Stimulated activated naive B cell treated with anti-CD40 and anti-IgM and Interleukin-4, amounts not matched to agents 10 μg/mL and 1 μg/mL and 100 μg/mL, for 72 hours (primary cell): ENCODE measurements at regions not wholly inside any gene's neighbourhood (a gene's known extent, or its start where the extent isn't known, plus 50 kb on each side); places are given as distances from the start of the nearest gene placed in this dataset.

ENCODE experiments used
- ATAC-seq, 2 donors: fragments of 150-1000 bp; cut with Tn5 transposase; replicated peaks; 2 replicates each; pipeline ENCODE4 v1.10.0; 2021; ENCODE audit warnings: moderate library complexity in 1 of 2
- DNase-seq: peaks from one replicate; pipeline ENCODE4 v3.0.0; 2021
- H3K27ac Mint-ChIP-seq: one replicate; pipeline ENCODE4 v1.8.0; 2022; ENCODE audit warnings: mild to moderate bottlenecking, mixed read lengths
- H3K27me3 Mint-ChIP-seq, 2 donors: one replicate each; pipeline ENCODE4 v1.8.0; 2022; ENCODE audit warnings: mixed read lengths in 2 of 2
- H3K36me3 Mint-ChIP-seq, 2 donors: one replicate each; pipeline ENCODE4 v1.8.0; 2022; ENCODE audit warnings: mixed read lengths in 2 of 2, mild to moderate bottlenecking in 1 of 2
- H3K4me1 Mint-ChIP-seq, 2 donors: one replicate each; pipeline ENCODE4 v1.8.0; 2022; ENCODE audit warnings: mixed read lengths in 2 of 2, mild to moderate bottlenecking in 1 of 2
- H3K4me3 Mint-ChIP-seq, 2 donors: one replicate each; pipeline ENCODE4 v1.8.0; 2022; ENCODE audit warnings: mild to moderate bottlenecking in 2 of 2, mixed read lengths in 2 of 2, moderate library complexity in 1 of 2
- H3K9me3 Mint-ChIP-seq, 2 donors: one replicate each; pipeline ENCODE4 v1.8.0; 2022; ENCODE audit warnings: mixed read lengths in 2 of 2, mild to moderate bottlenecking in 1 of 2

DNA sequence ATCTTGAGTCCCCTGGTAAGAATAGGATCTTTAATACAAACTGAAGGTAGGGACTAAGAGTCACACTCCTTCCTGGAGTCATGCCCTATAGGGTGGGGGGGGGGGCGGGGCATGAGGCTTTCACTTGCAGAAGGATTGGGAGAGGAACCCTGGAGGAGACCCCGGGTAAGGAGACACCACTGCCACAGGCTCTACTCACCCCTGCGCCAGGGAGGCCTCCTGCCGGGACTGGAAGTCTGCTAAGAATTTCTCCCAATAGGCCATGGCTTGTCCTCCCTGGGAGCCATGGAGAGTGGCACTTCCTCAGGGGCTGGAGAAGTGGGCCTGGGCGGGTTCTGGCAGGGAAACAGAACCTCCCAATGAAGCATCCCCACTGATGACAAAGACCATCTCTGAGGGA, 645.3 kb upstream of the RAB6C start:
- Mint-ChIP-seq H3K36me3 (no peaks in the 10 kb centered on the region), H3K27ac (no peak overlapping the region)
- no peak for DNase-seq

DNA sequence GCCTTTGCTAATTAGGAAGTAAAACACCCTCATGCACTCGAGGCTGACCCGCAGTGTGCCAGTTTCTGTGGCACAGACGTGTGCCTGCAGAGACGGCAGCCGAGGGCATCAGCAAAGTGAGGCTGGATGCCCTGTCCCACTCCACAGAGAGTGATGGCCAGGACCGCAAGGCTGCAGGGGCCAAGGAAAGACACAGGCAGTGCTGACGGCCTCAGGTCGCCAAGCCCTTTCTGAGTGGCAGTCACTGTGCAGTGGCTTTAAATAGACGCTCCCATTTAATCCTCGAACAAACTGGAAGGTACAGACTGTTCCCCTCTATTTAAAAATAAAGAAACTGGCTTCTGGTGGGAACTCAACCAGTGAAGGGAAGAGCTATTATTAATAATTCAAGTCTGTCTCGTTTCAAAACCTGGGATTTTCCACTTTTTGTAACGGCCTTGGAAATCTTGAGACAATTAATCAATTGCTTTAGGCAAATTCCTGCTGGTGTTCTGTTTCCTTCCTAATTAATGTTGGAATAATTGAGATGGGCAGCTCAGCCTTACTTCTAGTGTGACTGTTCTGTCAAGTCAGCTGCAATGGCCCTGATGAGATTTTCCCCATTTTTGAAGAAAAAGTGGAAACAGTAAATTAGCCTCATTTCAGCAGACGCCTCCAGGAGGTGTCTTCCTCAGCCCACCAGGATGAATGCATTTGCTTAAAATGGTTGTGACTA, 644.6 kb upstream of the RAB6C start:
- Mint-ChIP-seq H3K27me3 (peaks cover 0 to 8% of the 10 kb centered on the region in 2 donors), H3K4me1 (no peaks in the 10 kb centered on the region), H3K9me3 (peaks cover 4% of the 10 kb centered on the region in 2 donors), H3K4me3 (no peak overlapping the region), H3K36me3 (no peaks in the 10 kb centered on the region), H3K27ac (no peak overlapping the region)
- DNase-seq (no peak), ATAC-seq (no peak)

More for the DNA sequence above, 645.3 kb upstream of the RAB6C start:
- Mint-ChIP-seq H3K9me3 (peaks cover 4 to 8% of the 10 kb centered on the region in 2 donors), H3K27me3 (peaks cover 0 to 7% of the 10 kb centered on the region in 2 donors), H3K4me3 (no peak overlapping the region), H3K4me1 (no peaks in the 10 kb centered on the region)
- ATAC-seq = no peak

DNA sequence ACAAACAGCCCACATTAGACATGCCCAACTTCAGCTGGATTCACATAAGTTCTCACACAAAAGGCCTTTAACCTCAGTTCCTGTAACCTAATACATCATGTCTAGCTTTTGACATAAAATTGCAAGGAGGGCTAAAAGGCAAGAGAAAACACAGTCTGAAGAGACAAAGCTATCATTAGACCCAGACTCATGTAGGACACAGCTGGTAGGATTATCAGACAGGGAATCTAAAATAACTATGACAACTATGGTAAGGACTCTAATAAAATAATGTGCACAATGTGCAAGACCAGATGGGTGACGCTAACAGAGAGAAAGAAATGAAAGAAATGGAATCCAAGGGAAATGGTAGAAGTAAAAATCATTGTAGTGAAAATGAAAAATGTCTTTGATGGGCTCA, 643.2 kb upstream of the RAB6C start:
- no peak overlapping the region for H3K4me3 Mint-ChIP-seq
- H3K36me3 Mint-ChIP-seq = no peaks in the 10 kb centered on the region
- DNase-seq (no peak), ATAC-seq (no peak)
- H3K4me1 Mint-ChIP-seq = no peaks in the 10 kb centered on the region
- H3K27ac Mint-ChIP-seq = no peak overlapping the region
- H3K9me3 Mint-ChIP-seq = peaks cover 6 to 8% of the 10 kb centered on the region in 2 donors
- H3K27me3 Mint-ChIP-seq = peaks cover 0 to 8% of the 10 kb centered on the region in 2 donors

DNA sequence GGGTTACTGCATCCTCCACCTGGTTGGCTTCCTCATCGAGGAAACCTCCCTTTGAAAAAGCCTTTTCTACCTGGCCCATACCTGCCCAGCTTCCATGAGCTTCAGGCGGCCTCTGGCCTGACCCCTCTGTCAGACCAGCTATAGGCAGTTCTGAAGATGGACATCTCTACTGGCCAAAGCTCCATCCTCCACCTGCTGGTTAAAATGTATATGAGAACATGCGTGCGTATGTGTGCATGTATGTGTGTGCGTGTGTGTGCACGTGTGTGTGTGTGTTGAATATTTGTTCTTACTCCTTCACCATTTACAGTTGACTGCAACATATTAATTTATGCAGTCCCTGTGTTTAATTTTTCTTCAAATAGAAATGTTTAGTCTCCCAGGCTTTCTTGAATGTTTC, 642.4 kb upstream of the RAB6C start:
- DNase-seq (no peak), ATAC-seq (no peak)
- H3K4me1 Mint-ChIP-seq = no peaks in the 10 kb centered on the region
- no peaks in the 10 kb centered on the region for H3K36me3 Mint-ChIP-seq
- H3K9me3 Mint-ChIP-seq = peaks cover 8 to 9% of the 10 kb centered on the region in 2 donors
- H3K4me3 Mint-ChIP-seq = no peak overlapping the region
- H3K27me3 Mint-ChIP-seq = peaks cover 7 to 12% of the 10 kb centered on the region in 2 donors
- no peak overlapping the region for H3K27ac Mint-ChIP-seq

DNA sequence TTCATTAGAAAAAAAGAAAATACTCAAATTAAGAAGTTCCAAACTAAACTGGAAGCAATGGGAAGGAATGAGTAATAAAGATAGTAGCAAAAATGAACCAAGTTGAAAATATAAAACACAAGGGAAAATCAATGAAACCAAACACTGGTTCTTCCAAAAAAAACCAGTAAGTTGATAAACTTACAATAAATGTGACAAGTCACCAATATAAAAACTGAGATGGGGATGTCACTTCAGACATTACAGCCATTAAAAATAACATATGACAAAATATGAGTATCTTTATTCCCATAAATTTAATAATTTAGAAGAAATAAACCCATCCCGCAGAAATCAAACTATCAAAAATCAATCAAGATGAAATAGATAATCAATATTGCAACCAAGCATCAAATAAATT, 633.9 kb upstream of the RAB6C start:
- Mint-ChIP-seq H3K9me3 (peaks cover 4 to 9% of the 10 kb centered on the region in 2 donors), H3K4me3 (no peak overlapping the region), H3K27ac (no peak overlapping the region), H3K4me1 (peaks cover 8 to 10% of the 10 kb centered on the region in 2 donors), H3K36me3 (no peaks in the 10 kb centered on the region), H3K27me3 (peaks cover 14 to 21% of the 10 kb centered on the region in 2 donors)
- ATAC-seq = no peak
- no peak for DNase-seq

DNA sequence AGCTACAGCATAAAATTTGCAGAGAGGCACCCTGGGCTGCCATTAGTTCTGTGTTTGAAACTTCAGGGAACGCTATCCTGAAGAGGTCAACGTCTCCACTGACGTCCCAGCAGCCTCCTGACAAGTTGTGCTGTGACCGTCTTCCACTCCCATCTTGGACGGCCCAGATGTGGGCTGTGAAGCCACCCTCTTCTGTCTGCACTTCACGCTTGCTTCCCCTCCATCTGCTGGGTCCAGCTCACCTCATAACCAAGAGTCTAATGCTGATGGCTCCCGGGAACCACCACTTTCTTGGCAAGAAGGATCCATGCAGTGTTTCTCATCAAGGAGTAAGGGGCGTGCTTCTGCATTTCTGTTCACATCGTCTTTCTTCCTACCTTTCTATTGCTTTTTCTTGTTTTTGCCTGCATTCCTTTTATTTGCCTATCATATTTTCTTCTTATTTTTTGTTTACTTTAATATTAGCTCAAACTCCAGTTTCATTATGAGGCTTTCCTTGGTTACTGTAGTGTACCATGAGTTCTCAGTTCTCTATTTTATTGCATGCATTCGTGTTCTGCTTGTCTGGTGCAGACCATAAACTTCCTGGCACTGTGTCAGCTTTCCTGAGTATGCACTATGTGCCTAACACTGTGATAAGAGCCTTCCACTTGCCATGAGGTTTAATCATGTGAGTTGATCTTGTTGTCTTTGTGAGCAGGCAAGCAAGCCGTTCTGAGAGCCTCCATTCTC, 631.8 kb upstream of the RAB6C start:
- Mint-ChIP-seq H3K9me3 (peaks cover 0 to 4% of the 10 kb centered on the region in 2 donors), H3K4me3 (peak overlapping the region; percentile 10 to 33)

DNA sequence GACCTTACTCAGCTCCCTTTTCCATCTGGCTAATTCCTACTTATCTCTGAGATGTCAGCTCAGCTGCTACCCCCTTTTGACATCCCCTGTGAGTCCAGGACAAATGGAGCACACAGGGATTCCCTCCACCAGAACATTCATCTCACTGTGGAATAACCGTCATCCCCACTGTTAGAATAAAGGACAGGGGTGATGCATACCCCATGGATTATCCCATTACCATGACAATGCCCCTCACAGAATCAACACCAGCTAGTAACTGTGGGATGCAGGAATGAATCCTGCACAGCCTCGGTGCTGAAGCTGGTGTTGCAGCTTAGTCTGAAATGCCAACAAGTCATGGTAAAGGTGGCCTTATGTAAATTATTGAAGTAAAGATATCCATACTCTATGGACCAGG, 624.8 kb upstream of the RAB6C start:
- ATAC-seq = no peak
- H3K27ac Mint-ChIP-seq = no peak overlapping the region
- H3K36me3 Mint-ChIP-seq = no peaks in the 10 kb centered on the region
- DNase-seq = no peak
- no peaks in the 10 kb centered on the region for H3K4me1 Mint-ChIP-seq
- H3K4me3 Mint-ChIP-seq = no peak overlapping the region
- peaks cover 0 to 1% of the 10 kb centered on the region in 2 donors for H3K9me3 Mint-ChIP-seq
- peaks cover 11 to 29% of the 10 kb centered on the region in 2 donors for H3K27me3 Mint-ChIP-seq

More for the DNA sequence above, 631.8 kb upstream of the RAB6C start:
- Mint-ChIP-seq H3K4me1 (peaks cover 8 to 10% of the 10 kb centered on the region in 2 donors), H3K27ac (no peak overlapping the region), H3K36me3 (no peaks in the 10 kb centered on the region), H3K27me3 (peaks cover 12 to 20% of the 10 kb centered on the region in 2 donors)
- peak; percentile 99 for ATAC-seq
- DNase-seq = peak; percentile 49

DNA sequence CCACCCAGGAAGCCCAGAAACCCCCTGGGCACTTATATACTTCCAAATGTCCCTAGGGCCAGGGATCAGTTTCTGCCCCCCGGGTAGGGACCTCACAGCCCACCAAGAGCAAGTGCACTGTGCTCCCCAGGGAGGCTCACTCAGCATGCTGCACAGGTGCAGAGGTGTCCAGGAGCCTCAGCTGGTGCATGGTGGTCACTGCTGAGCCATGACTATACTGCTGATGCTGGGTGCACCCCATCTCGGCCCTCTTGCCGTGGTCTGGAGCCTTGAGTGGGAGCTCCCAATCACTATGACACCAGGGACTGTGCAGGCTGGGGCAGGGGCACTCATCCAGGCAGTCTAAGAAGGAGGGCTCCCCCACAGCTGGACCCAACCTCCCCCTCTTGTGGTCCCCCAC, 617.8 kb upstream of the RAB6C start:
- ATAC-seq = no peak
- Mint-ChIP-seq H3K27ac (no peak overlapping the region), H3K4me3 (no peak overlapping the region), H3K27me3 (peaks cover 6 to 8% of the 10 kb centered on the region in 2 donors), H3K9me3 (no peaks in the 10 kb centered on the region), H3K36me3 (no peaks in the 10 kb centered on the region), H3K4me1 (no peaks in the 10 kb centered on the region)
- no peak for DNase-seq

DNA sequence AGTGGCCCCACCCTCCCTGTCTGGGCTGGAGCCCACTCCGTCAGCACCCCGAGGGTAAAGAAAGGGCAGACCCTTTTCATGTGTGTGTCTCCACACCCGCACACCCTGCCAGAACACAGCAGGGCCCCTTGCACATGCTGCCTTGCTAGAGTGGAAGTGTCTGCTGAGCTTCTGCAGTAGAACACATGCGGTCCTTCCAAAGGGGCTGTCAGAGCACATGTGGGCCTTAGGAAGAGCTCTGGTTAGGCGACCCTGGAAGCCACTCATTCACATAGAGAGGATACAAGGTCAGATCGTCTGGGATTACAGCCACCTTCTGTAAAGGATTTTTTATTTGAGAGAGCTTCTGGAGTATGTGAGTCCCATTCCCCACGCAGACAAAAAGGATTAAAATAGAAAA, 613.2 kb upstream of the RAB6C start:
- ATAC-seq = no peak
- Mint-ChIP-seq H3K36me3 (no peaks in the 10 kb centered on the region), H3K4me3 (no peak overlapping the region), H3K4me1 (no peaks in the 10 kb centered on the region), H3K27me3 (peaks cover 0 to 8% of the 10 kb centered on the region in 2 donors), H3K9me3 (no peaks in the 10 kb centered on the region), H3K27ac (no peak overlapping the region)
- no peak for DNase-seq

DNA sequence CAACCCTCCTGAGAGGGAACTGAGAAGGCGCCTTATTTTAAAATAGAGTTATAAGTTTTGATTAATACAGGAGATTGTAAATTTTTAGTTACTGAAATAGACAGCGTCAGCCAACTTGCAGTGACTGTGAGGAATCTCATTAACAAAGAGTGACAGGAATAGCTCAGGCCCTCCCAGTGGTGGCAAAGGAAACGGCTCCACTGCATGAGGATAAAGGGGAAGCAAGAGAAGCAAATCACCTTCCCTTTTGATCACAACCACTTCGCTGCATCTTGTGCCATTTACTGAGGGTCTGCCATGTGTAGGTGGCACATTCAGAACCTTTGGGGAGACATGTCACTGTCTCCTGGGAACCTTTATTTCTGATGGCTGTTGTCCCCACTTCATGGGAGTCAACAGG, 612.4 kb upstream of the RAB6C start:
- Mint-ChIP-seq H3K27ac (no peak overlapping the region), H3K27me3 (peaks cover 0 to 8% of the 10 kb centered on the region in 2 donors), H3K4me3 (no peak overlapping the region), H3K9me3 (no peaks in the 10 kb centered on the region), H3K36me3 (no peaks in the 10 kb centered on the region), H3K4me1 (no peaks in the 10 kb centered on the region)
- ATAC-seq = no peak
- DNase-seq = no peak

DNA sequence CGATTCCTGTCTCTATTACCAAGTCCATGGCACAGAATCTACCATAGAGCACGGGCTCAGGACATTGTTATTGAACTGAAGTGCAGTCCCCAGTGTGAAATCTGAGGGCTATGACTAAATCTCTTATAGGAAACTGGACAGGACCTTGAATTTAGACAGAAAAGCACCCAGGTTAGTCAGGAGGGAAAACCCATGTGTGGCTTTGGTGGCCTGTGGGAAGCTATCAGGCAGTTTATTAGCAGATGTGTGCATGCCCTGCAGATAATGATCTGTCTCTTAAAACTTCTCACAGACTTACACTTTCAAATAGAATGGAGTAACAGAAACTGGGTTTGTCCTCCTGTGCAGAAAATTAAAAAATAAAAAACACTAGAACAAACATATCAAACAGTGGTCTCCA, 610.0 kb upstream of the RAB6C start:
- ATAC-seq (peak in 1 of 2 donors; percentile 42), DNase-seq (no peak)
- no peaks in the 10 kb centered on the region for H3K4me1 Mint-ChIP-seq
- H3K9me3 Mint-ChIP-seq = no peaks in the 10 kb centered on the region
- H3K27me3 Mint-ChIP-seq = peaks cover 0 to 8% of the 10 kb centered on the region in 2 donors
- H3K4me3 Mint-ChIP-seq = no peak overlapping the region
- no peak overlapping the region for H3K27ac Mint-ChIP-seq
- no peaks in the 10 kb centered on the region for H3K36me3 Mint-ChIP-seq

DNA sequence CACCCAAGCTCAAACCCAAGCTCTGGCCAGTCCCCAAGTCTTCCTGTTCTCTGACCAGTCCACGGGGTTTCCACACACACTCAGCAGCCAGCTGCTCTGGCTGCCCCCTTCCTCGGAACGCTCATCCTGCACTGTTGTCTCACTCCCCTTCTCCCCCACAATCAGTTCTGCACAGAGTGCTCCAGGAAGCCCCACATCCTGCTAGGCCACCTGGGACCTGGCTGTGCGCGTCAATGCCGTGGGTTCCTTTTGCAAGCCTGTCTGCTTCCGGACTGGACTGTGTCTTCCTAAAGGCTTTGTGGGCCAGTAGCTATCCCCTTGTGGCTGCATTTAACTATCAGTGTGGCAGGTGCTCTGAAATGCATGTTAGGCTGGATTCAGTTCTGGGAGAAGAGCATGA, 605.0 kb upstream of the RAB6C start:
- Mint-ChIP-seq H3K36me3 (no peaks in the 10 kb centered on the region), H3K4me1 (peaks cover 2 to 5% of the 10 kb centered on the region in 2 donors), H3K4me3 (no peak overlapping the region), H3K27ac (no peak overlapping the region), H3K9me3 (no peaks in the 10 kb centered on the region), H3K27me3 (peaks cover 3 to 7% of the 10 kb centered on the region in 2 donors)
- DNase-seq = no peak
- ATAC-seq = no peak

DNA sequence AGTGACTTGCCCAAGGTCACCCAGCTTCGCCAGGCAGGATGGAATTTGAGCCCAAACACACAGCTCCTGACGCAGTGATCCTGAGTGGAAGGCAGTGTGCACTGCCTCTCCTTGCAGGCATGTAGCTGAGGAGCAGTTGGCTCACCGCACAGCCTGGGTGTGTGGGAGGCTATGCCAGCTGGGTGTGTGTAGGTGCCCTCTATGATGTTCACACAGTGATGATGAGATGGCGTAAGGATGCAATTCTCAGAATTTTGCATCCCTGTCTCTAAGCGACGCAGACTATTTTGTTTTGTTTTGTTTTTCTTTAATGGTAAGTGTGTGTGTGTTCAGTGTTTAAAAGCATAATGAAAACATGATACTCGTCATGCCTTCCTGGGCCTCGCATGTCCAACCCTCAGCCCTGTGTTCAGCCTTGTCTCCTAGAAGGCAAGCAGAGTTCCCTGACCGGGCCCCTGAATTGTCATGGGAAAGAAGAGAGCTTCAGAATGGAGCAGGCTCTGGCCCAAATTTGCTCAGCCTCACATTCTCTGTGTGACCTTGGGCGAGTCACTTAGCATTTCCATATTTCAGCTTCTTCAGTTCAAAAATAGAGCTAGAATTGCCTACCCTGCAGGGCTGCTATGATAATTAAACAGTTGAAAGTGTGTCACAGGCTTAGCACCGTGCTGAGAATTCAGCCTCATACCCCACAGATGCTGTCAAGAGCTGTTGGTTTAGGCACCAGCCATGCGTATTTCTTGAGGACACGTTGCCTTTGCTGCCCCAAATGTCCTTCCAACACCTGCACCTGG, 603.6 kb upstream of the RAB6C start:
- Mint-ChIP-seq H3K27me3 (peaks cover 3 to 7% of the 10 kb centered on the region in 2 donors), H3K36me3 (no peaks in the 10 kb centered on the region), H3K4me1 (peaks cover 2 to 7% of the 10 kb centered on the region in 2 donors), H3K4me3 (no peak overlapping the region), H3K9me3 (peaks cover 0 to 3% of the 10 kb centered on the region in 2 donors), H3K27ac (no peak overlapping the region)
- DNase-seq (no peak), ATAC-seq (no peak)

DNA sequence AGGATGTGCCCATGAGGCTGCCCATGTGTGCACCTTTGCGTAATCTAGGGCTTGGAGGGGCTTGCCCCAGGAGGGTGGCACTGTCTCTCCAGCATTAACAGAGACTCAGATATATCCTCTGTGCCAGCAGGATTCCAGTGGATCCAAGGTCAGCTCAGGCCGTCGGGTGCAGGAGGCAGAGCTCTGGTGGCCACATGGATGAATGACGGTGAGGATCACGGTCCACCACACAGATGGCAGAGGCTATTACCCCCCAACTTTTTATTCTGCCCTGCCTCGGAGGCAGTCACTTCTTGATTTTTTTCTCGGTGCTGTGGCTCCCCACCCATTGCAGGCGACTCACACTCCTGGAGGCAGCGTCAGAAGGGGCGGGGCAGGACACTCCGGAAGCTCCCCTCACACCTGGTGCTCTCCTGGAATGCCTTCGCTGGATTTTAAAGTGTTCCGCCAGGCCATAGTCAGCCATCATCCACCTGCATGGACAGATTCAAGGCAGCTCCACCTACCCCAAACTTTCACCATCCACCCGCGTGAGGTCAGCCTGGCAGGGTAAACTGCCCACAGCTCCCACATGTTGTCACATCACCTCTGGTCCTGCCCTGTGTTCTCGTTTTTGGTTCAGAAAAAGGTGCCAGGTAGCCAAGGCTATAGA, 602.9 kb upstream of the RAB6C start:
- no peaks in the 10 kb centered on the region for H3K36me3 Mint-ChIP-seq
- no peak overlapping the region for H3K27ac Mint-ChIP-seq
- no peak overlapping the region for H3K4me3 Mint-ChIP-seq
- DNase-seq (no peak), ATAC-seq (no peak)
- H3K9me3 Mint-ChIP-seq = peaks cover 3 to 4% of the 10 kb centered on the region in 2 donors
- peaks cover 3 to 7% of the 10 kb centered on the region in 2 donors for H3K27me3 Mint-ChIP-seq
- peaks cover 2 to 7% of the 10 kb centered on the region in 2 donors for H3K4me1 Mint-ChIP-seq
